ENCODE measurements at regions not wholly inside any gene's neighbourhood (a gene's known extent, or its start where the extent isn't known, plus 50 kb on each side); places are given as distances from the start of the nearest gene placed in this dataset.
"Not testable (repeated sequence)": the region's sequence is repeated elsewhere in the genome, so short reads cannot be mapped to it uniquely, and the experiment has no call there.

GRCh38 chr11:29483831-29484230, 533.0 kb downstream of the KCNA4 start:
- no peak for DNase-seq (ENCODE audit: low read depth)

GRCh38 chr11:29482510-29482909, 534.3 kb downstream of the KCNA4 start:
- DNase-seq (ENCODE audit: low read depth) = no peak

GRCh38 chr11:29481738-29482137, 535.1 kb downstream of the KCNA4 start:
- no peak for DNase-seq (ENCODE audit: low read depth)

DNA sequence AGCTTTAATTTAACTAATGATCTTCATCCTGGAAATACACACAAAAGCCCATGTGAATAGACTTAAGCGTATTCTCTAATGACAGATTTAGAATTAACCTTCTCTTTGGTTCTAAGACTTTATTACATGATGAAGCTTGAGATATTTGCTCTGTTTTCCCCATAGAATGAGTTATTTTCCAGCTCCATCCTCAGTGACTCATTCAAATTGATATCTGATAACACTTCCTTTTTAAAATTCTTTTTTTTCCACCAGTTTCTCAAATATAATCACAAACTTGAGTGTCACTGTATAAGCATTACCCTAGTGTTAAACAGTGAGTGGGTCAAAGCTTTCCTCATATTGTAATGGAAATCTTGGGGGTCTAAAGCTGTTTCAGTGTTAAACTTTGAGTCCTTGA, 535.8 kb downstream of the KCNA4 start:
- DNase-seq (ENCODE audit: low read depth) = no peak

GRCh38 chr11:29458252-29458651, 558.6 kb downstream of the KCNA4 start:
- DNase-seq (ENCODE audit: low read depth) = no peak

DNA sequence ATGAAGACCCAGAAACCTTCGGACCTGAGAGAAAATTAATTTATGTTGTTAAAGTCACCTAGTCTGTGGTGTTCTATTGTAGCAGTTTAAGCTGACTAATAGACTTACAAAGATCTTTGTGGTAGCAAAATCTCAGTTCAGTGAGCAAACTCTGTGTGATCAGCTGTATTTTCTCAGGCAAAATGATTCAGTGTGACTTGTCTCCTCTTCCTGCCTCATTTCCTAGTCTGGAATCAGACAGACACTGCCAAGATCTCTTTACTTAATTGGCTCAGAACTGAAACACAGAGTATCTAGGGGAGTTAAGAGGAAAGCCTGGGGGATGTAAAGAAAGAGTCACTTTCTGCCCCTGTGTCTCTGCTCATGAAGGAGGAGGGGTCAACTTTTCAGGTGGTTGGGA, 564.7 kb downstream of the KCNA4 start:
- DNase-seq (ENCODE audit: low read depth) = no peak

- DNase-seq (ENCODE audit: low read depth) = peak; percentile 89
These were observed 567.4 kb downstream of the KCNA4 start for GRCh38 chr11:29449281-29450074.

DNA sequence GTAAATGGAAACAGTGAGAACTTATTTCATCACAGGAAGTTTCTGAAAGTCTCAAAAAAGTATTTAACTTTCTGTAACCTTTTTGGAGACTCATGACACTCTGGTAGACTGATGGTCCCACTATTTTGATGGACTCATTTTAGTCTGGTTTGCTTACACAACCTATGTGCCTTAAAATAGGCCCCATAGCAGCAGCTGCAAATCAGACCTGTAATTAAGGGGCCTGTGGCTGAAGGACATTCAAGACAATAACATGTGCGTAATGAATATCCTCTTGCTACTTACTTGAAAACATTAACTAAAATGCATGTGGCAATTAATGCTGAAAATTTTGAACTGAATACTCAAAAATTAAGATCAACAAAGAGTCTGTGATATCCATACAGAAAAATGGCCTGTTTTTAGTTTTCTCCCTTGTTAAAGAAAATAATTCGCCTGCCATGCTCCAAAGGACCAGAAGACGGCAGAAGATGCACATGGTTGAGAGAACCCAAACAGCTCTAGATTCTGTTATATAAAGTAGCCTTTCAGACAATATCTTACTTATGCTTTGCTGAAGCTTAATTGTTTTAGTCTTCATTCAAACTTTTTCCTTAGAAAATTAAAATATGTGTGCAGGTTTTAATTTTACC, 568.5 kb downstream of the KCNA4 start:
- DNase-seq (ENCODE audit: low read depth) = no peak

DNA sequence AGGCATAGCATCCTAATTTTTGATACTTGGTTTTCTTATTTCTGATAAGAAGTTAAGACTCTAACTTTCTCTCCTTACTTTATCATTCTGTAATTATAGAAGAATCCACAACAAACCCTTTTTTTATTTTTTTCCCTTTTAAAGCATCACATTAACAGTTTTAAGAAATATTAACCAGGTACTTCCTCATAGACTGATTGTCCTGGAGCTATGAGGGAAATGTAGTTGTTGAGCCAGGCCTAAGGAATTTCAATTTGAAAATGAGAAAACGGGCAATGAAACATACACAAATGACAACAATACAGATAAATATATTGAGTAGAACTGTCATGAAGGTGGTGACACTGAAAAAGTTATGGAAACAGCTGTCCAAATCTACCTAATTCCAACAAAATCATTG, 569.0 kb downstream of the KCNA4 start:
- DNase-seq (ENCODE audit: low read depth) = no peak

GRCh38 chr11:29446132-29446531, 570.7 kb downstream of the KCNA4 start:
- no peak for DNase-seq (ENCODE audit: low read depth)

- DNase-seq (ENCODE audit: low read depth) = not testable (repeated sequence)
These were observed 571.6 kb downstream of the KCNA4 start for GRCh38 chr11:29445191-29445590.

DNA sequence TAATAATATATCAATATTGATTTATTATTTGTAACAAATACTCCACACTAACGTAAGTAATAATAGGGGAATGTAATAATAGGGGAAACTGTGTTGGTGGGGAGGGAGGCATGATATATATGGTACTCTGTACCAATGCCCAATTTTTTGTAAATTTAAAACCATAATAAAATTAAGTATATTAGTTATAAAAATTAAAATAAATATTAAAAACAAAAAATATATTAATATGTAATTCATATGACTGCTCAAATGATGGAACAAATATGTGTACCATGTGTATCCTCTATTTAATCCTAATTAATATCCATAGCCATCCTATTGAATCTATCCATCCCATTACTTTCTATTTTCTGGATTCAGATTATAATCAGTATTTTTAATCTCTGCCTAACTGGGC, 578.0 kb downstream of the KCNA4 start:
- DNase-seq (ENCODE audit: low read depth) = no peak

DNA sequence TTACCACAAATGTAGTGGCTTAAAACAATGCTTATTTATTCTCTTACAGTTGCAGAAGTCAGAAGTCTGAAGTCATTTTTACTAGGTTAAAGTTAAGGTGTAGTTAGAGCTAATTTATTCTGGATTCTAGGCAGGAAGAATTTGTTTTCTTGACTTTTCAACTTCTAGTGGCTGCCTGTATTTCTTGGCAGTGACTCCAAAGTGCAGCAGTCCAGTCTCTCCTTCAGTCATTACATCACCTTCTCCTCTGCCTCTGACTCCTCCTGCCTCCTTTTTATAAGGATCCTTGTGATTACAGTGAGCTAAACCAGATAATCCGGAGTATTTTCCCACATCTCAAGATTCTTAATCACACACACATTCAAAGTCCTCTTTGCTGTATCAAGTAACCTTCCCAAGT, 581.4 kb downstream of the KCNA4 start:
- DNase-seq (ENCODE audit: low read depth) = no peak

- no peak for DNase-seq (ENCODE audit: low read depth)
These were observed 584.0 kb downstream of the KCNA4 start for GRCh38 chr11:29432719-29433325.

GRCh38 chr11:29405305-29405704, 611.5 kb downstream of the KCNA4 start:
- no peak for DNase-seq (ENCODE audit: low read depth)

- no peak for DNase-seq (ENCODE audit: low read depth)
These were observed 621.2 kb downstream of the KCNA4 start for GRCh38 chr11:29395555-29396072.

- DNase-seq (ENCODE audit: low read depth) = no peak
These were observed 627.0 kb downstream of the KCNA4 start for GRCh38 chr11:29389793-29390192.

DNA sequence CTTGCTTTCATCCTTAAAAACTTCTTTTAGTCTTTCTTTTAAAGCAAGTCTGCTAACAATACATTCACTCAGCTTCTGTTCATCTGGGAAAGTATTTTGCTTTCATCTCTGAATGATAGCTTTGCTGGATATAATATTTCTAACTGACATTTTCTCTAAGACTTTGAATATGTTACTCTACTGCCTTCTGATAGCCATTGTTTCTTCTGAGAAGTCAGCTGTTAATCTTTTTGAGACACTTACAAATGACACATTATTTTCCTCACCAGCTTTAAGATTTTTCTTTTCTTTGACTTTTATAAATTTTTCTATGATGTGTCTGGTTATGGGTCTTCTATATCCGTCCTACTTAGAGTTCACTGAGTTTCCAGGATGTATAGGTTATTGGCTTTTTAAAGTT, 643.1 kb downstream of the KCNA4 start:
- no peak for DNase-seq (ENCODE audit: low read depth)

DNA sequence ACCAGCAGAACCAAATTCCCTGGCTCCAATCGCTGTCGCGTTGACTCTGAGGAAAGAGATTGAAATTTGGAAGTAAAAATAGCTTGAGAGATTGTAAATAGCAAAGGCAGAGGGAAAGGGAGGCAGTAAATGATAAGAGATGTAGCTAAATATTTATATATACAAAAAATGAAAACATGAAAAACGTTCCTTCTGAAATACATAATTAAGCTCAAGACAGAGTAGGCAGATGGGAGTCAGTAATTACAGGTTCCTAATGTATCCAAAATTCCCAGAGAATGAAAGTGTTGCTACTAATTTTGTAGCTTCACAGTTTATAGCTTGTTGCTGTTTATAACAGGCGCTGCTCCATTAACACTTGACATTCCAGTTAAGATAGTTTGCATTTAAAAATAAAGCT, 648.7 kb downstream of the KCNA4 start:
- no peak for DNase-seq (ENCODE audit: low read depth)

- no peak for DNase-seq (ENCODE audit: low read depth)
These were observed 652.8 kb downstream of the KCNA4 start for GRCh38 chr11:29364006-29364405.

GRCh38 chr11:29361369-29361768, 655.5 kb downstream of the KCNA4 start:
- DNase-seq (ENCODE audit: low read depth) = no peak

- no peak for DNase-seq (ENCODE audit: low read depth)
These were observed 663.0 kb downstream of the KCNA4 start for GRCh38 chr11:29353833-29354232.

GRCh38 chr11:29352273-29352795, 664.5 kb downstream of the KCNA4 start:
- no peak for DNase-seq (ENCODE audit: low read depth)

Measured in HS-27A (cell line).